DND-41 (cell line): ENCODE measurements at regions not wholly inside any gene's neighbourhood (a gene's known extent, or its start where the extent isn't known, plus 50 kb on each side); places are given as distances from the start of the nearest gene placed in this dataset.

ENCODE experiments used
- EZH2 ChIP-seq: IDR thresholded peaks from 3 replicates; pipeline ENCODE4 v1.6.1; 2012; ENCODE audit warnings: borderline replicate concordance, low read depth, mild to moderate bottlenecking, moderate library complexity, low read length, inconsistent platforms; ENCODE audit not compliant: severe bottlenecking
- TF ChIP-seq, protein P1 (sequence below): IDR thresholded peaks from 2 replicates; pipeline ENCODE4 v1.5.1; 2012; ENCODE audit warnings: borderline replicate concordance, low read length, moderate library complexity, mild to moderate bottlenecking; ENCODE audit not compliant: poor library complexity, severe bottlenecking; ENCODE audit errors: extremely low read depth

- TF ChIP-seq, protein P1, sequence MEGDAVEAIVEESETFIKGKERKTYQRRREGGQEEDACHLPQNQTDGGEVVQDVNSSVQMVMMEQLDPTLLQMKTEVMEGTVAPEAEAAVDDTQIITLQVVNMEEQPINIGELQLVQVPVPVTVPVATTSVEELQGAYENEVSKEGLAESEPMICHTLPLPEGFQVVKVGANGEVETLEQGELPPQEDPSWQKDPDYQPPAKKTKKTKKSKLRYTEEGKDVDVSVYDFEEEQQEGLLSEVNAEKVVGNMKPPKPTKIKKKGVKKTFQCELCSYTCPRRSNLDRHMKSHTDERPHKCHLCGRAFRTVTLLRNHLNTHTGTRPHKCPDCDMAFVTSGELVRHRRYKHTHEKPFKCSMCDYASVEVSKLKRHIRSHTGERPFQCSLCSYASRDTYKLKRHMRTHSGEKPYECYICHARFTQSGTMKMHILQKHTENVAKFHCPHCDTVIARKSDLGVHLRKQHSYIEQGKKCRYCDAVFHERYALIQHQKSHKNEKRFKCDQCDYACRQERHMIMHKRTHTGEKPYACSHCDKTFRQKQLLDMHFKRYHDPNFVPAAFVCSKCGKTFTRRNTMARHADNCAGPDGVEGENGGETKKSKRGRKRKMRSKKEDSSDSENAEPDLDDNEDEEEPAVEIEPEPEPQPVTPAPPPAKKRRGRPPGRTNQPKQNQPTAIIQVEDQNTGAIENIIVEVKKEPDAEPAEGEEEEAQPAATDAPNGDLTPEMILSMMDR: no peak
- no peak for TF ChIP-seq EZH2
These were observed 190.2 kb upstream of the PCSK5 start for GRCh38 chr9:75700252-75700640.
